ENCODE measurements at regions not wholly inside any gene's neighbourhood (a gene's known extent, or its start where the extent isn't known, plus 50 kb on each side); places are given as distances from the start of the nearest gene placed in this dataset.

- DNase-seq (ENCODE audit: low read depth in 1 of 2, low spot score in 1 of 2), result no peak
- Histone ChIP-seq H3K27ac (replicated peaks) (no peak overlapping the region), H3K4me3 (replicated peaks; ENCODE audit: insufficient read depth, low read length) (no peak overlapping the region), H3K27me3 (ENCODE audit: insufficient read depth, poor library complexity, severe bottlenecking) (no peaks in the 10 kb centered on the region)
- no peak for TF ChIP-seq SPI1 (IDR thresholded peaks at IDR 0.05; ENCODE audit: borderline replicate concordance, low read depth)
- TF ChIP-seq CTCF (IDR thresholded peaks at IDR 0.05; ENCODE audit: insufficient read depth, low read length), result no peak
- TF ChIP-seq GABPA (IDR thresholded peaks at IDR 0.05; ENCODE audit: low read depth), result no peak
- no peak for TF ChIP-seq POLR2AphosphoS5 (IDR thresholded peaks at IDR 0.05; ENCODE audit: low read depth)
- no peak for TF ChIP-seq REST (IDR thresholded peaks at IDR 0.05; ENCODE audit: insufficient replicate concordance, low read depth)
Measured at GRCh38 chr2:239477591-239477990, 76.8 kb upstream of the HDAC4 start.

GRCh38 chr2:239476757-239477585 is 76.2 kb upstream of the HDAC4 start:
- Histone ChIP-seq H3K27ac (replicated peaks) (no peak overlapping the region), H3K4me3 (replicated peaks; ENCODE audit: insufficient read depth, low read length) (no peak overlapping the region), H3K27me3 (ENCODE audit: insufficient read depth, poor library complexity, severe bottlenecking) (no peaks in the 10 kb centered on the region)
- no peak for DNase-seq (ENCODE audit: low read depth in 1 of 2, low spot score in 1 of 2)
- TF ChIP-seq SPI1 (IDR thresholded peaks at IDR 0.05; ENCODE audit: borderline replicate concordance, low read depth) (no peak), GABPA (IDR thresholded peaks at IDR 0.05; ENCODE audit: low read depth) (no peak), REST (IDR thresholded peaks at IDR 0.05; ENCODE audit: insufficient replicate concordance, low read depth) (no peak), POLR2AphosphoS5 (IDR thresholded peaks at IDR 0.05; ENCODE audit: low read depth) (no peak), CTCF (IDR thresholded peaks at IDR 0.05; ENCODE audit: insufficient read depth, low read length) (no peak)

GRCh38 chr2:239476029-239476756 is 75.4 kb upstream of the HDAC4 start:
- no peak overlapping the region for H3K27ac ChIP-seq (replicated peaks)
- H3K4me3 ChIP-seq (replicated peaks; ENCODE audit: insufficient read depth, low read length), result no peak overlapping the region
- no peaks in the 10 kb centered on the region for H3K27me3 ChIP-seq (ENCODE audit: insufficient read depth, poor library complexity, severe bottlenecking)
- DNase-seq (ENCODE audit: low read depth in 1 of 2, low spot score in 1 of 2), result no peak
- TF ChIP-seq POLR2AphosphoS5 (IDR thresholded peaks at IDR 0.05; ENCODE audit: low read depth) (no peak), SPI1 (IDR thresholded peaks at IDR 0.05; ENCODE audit: borderline replicate concordance, low read depth) (no peak), REST (IDR thresholded peaks at IDR 0.05; ENCODE audit: insufficient replicate concordance, low read depth) (no peak), CTCF (IDR thresholded peaks at IDR 0.05; ENCODE audit: insufficient read depth, low read length) (no peak), GABPA (IDR thresholded peaks at IDR 0.05; ENCODE audit: low read depth) (no peak)
